DMS53 treated with DMSO at 0.1 percent for 48 hours (cell line): ENCODE measurements at regions not wholly inside any gene's neighbourhood (a gene's known extent, or its start where the extent isn't known, plus 50 kb on each side); places are given as distances from the start of the nearest gene placed in this dataset.
A peak's percentile ranks its signal among the peaks of the same experiment; 100 is the strongest.
"Not testable (repeated sequence)": the region's sequence is repeated elsewhere in the genome, so short reads cannot be mapped to it uniquely, and the experiment has no call there.

Experiments
- DNase-seq: peaks from one replicate; lab custom pipeline; 2025; ENCODE audit not compliant: unreplicated experiment; lab: John Stamatoyannopoulos, UW

DNA sequence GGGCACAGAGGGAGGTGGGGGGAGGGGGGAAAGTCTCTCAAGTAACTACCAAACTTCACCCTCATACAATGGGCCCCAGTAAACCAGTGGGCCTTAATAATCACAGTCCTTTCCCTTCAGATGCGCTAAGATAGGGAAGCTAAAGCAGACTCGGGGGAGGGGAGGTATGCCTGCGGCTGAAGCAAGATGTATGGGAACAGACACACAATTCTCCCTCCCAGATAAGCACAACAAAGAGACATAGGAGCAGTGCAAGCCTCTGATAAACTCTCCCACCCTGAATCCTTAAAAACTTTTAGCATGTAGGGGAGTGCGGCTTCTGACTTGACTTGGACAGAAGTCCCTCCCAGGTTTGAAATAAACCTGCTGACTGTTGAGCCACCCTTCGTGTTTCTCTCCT is 54.7 kb downstream of the PROP1 start:
- not testable (repeated sequence) for DNase-seq

DNA sequence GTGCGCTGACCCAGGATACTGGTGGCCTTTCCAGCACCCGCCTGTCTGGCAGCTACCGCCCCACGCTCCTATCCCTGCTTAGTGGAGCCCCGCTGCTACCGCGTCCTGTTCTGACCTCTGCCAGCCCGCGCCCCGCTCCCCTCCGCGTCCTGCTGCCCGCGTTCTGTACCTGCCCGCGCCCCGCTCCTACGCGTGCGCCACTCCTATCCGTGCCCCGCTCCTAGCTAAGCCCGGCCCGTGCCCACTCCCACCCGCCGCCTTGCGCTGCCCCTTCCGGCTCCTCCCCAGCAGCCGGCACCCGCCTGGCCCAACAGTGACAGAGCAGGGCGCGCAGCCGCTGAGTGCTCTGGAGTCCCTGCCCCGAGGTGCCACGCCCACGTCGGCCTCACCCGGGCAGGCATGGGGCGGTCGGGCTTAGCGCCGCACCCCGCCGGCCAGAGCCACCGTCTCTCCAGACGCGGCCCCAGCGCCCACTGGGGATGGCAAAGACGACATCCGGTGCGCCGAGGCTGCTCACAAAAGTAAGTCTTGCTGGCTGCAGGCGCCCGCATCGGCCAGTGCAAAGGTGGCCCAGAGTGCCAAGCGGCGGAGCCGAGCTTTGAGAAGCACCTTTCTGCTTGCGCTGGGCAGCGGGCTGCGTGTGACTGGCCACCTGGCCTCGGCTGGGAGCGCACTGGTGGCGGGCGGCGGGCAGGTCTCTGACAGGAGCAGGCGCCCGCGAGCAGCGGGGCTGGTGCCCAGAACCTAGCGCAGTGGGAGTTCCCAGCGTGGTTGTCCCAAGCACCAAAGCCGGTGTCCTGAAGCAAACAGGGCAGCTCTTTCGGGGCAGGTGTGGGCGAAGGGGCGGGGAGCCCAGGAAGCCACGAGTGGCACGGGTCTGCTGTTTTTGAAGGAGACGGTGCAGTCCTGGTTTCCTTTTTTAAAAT is 56.5 kb downstream of the PROP1 start:
- DNase-seq = peak; percentile 59

DNA sequence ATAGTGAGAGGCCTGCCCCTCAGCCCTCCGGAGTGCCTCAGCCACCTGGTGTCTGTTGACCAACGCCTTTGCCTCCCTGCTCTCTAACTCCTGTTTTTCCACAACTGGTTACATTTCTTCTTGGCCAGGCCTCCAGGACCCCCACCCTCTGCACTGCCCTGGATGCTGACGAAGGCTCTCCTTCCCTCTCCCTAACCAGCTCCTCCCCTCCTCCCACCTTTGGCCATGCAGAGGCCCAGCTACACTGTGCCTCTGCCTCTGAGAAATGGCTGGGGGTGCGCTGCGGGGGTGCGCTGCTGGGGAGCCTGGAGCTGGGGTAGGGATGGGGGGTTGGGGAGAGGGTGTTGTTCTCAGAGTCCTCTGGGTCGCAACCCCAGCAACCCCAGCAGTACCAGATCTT is 57.3 kb downstream of the PROP1 start:
- DNase-seq = not testable (repeated sequence)

DNA sequence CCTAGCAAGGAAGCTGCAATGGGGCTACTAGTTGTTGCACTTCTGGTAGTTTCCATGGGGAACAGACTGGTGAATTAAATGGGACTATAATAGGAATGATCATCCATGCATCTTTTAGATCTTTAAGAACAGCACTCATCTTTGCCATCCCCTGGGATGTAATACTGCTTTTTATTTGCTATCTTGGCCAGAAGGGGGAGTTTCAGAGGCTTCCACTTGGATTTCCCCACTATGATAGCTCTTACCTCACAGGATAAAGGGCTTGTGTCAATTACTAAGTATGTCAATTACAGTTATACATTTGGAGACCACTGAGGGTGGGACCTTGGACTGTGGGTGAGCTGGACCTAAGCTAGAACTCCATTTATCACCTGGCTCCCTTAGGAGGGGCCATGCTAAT is 61.8 kb downstream of the PROP1 start:
- not testable (repeated sequence) for DNase-seq

DNA sequence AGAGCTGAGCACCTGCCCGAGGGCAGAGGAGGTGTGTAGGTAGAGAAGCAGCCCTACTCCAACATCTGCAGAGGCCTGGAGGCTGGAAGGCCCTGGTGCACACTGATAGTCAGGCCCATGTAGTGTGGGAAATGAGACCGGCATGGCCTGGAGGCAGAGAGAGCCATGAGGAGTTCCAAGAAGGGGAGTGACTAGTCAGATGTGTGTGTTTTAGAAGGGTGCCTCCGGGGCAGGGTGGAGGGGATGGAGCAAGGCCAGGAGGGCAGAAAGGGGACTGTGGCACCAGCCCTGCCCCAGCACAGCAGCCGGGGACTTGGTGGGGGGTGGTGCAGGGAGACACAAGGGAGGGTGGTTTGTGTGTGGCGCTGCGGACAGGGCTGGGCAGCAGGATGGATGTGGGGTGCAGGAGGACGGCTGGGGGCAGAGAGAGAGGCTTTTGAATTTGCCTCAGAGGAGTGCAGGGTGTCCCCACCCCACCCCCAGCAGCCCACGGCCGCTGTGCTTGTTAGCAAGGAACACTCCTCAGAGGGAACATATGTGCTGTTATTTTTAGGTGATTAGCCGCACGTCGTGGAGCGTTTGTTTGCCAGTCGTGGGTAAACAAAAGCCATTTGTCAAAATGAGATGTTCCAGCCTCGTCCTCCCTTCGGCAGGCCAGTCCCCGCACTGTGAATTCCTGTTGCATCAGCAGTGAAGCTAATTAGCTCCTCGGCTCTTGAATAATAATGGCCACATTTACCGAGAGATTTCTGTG is 65.6 kb downstream of the PROP1 start:
- not testable (repeated sequence) for DNase-seq

DNA sequence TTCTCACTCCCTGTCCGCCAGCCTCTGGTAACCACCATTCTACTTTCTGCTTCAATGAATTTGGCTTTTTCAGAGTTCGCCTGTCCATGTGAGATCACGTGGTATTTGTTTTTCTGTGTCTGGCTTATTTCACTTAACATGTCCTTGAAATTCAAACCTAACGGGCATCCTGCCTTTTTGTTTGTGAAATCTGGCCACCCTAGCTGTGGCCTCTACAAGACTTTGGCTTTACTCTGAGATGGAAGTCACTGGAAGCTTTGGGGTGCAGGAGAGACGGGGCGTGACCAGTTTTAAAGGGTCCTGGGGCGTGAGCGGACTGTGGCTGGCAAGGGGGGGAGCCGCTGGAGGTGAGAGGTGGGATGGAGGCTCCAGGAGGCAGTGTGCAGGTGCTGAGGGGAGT is 66.4 kb downstream of the PROP1 start:
- DNase-seq = not testable (repeated sequence)

DNA sequence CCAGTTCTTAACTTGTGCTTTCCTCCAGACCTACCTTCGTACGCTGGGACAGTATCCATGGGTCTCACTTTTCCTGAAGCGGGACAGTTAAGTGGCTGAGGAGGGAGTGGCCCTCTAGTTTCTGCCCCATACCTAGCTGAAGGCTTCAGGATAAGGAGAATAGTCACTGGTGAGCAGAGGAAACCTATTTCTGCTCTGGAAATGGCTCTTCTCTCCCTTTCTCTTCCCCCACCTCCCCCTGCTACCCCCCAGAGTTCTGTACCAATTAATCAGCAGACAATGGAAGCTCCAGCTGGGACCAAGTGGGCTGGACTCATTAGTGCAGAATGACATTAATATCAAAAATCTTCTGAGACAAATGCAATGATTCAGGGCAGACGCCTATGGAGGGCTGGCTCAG is 68.5 kb downstream of the PROP1 start:
- DNase-seq = not testable (repeated sequence)

DNA sequence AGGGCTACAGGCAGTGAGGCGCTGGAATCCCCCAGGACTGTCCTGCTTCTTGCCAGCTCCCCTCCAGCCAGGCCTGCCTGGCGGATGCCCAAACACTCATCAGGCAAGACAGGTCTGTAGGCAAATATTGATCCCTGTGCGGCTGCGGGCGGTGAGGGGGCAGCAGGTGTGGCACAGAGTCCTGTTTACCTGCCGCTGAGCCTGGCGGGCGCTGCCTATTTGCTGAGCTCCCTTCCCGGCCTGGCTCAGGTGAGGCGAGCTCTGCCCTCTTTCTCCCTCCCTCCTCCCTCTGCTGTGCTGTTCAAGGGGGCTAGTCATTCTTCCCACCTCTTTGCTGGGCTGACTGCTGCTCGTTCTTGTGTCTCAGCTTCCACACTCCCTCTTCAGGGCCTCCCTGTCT is 71.5 kb downstream of the PROP1 start:
- DNase-seq = not testable (repeated sequence)

DNA sequence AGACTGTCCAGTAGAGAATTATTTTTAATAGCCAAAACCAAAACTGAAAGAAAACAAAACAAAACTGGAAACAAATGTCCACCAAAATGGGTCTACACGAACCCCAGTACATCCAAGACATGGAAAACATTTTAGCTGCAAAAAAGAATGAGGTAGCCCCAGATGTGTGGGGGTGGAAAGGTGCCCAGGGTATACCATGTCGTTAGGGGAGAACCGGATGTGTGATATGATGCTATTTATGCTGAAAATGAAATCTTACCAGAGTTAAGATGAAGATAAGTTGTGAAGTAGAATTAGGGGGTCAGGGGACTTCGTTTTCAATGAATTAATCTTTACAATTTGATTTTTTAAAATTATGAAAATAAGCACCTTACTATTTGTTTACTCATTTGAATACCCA is 72.2 kb downstream of the PROP1 start:
- not testable (repeated sequence) for DNase-seq

DNA sequence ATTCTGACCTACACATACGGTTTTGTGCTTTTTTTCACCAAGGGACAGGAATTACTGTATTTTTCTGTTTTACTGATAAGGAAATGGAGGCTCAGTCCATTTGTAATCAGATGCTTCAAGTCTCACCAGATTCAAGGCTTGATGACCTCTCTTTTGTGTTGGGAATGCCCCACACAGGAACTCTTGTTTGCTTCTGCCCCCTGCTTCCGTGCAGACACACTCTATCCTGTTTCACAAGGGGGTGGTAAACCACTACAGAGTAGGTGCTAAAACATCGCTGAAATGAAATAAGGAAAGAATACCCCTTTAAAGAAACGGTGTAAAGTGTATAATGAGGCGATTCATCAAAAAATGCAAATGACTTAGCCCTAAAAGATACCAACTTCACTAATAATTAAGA is 72.9 kb downstream of the PROP1 start:
- not testable (repeated sequence) for DNase-seq

DNA sequence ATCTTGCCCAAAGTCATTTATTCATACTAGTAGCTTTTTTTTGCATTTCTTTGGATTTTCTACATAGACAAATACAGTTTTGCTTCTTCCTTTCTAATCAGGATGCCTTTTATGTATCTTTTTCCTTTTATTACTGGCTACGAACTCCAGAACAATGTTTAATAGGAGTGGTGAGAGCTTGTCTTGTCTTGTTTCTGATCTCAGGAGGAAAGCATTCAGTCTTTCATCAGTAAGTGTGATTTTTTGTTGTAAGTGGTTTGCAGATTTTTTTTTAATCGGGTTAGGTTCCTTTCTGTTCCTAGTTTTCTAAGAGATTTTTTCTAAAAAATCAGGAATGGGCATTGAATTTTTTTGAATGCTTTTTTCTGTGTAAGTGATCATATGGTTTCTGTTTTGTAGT is 86.8 kb downstream of the PROP1 start:
- DNase-seq = not testable (repeated sequence)

DNA sequence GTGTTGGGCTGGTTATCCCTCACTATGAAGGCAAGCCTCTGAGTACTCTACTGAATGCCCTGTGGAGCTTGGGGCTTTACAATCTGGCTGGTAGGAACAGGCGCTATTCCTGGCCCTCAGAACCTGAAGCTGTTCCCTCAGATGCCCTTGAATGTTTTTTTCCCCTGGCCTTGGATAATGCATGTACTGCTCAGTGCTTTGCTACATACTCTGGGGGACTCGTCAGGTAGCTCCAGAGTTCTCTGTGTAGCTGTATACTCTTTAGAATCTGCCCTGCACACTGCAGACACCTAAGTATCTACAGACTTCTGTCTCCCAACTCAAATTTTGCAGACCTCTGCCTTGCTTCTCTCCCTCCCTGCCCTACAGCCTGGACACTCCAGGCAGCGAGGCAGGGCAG is 93.2 kb downstream of the PROP1 start:
- not testable (repeated sequence) for DNase-seq

DNA sequence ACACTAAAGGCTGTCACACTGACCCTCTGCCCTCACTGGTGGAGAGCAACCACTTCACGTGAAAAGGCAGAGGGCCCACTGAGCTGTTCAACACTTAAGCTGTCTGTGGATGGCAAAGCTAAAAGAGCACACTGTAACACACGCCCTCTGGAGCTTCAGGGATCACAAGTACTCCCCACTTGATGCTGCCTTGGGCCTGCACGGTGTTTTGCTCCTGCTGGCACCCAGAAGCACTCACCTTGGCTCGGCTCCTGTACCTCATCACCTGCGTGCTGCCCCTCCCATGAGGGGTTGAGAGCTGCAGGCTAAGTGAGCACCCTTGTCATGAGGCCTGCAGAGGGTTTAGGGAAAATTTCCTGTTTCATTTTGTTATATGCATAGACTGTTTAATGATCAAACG is 96.0 kb downstream of the PROP1 start:
- DNase-seq = not testable (repeated sequence)

DNA sequence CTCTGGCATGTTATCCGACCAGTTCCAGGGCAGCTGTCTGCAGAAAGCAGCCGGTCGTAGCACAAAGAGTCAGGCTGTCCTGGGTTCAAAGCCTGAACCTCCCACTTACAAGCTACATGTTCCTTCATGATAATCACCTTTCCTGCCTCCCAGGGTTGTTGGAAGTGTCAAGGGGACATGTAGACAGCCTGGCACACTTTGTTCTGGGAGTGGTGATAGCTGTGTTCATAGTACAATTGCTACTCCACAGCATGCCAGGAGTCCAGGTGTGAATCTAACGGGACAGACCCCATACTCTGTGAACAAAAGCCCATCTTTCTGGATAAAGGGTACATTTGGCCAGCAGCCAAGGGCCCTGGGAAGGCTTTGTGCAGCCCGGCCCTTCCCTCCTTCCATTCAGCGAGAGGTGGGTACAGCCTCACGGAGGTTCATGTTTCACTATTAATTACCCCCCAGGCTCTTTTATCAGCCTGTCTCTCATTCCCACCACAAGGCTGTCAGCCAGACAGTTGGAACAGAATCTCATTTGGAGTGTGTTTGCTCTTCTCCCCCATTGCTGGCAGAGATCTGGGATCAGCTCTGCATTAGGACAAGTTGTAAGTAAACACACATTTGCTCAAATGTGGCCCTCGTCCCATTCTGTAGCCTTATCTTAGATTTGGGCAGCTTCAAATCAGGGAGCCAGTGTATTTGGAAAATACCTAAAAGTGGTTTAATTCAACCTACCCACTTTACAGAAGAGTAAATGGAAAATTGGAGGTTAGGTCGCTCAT is 101.2 kb downstream of the PROP1 start:
- not testable (repeated sequence) for DNase-seq

DNA sequence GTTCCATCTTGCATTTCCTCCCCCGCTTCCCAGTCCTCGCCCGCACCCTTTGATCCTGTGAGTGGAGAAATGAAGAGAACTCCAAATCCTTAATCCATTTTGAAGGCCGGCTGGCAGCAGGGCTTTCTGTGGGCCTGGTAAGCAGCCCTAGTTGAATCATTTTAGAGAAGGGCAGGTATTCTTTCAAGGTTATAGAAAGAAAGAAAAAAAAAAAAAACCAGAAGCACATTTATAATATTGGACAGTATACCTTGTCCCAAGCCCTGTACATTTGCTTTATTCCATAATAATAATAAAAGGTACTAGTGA is 103.7 kb downstream of the PROP1 start:
- not testable (repeated sequence) for DNase-seq

DNA sequence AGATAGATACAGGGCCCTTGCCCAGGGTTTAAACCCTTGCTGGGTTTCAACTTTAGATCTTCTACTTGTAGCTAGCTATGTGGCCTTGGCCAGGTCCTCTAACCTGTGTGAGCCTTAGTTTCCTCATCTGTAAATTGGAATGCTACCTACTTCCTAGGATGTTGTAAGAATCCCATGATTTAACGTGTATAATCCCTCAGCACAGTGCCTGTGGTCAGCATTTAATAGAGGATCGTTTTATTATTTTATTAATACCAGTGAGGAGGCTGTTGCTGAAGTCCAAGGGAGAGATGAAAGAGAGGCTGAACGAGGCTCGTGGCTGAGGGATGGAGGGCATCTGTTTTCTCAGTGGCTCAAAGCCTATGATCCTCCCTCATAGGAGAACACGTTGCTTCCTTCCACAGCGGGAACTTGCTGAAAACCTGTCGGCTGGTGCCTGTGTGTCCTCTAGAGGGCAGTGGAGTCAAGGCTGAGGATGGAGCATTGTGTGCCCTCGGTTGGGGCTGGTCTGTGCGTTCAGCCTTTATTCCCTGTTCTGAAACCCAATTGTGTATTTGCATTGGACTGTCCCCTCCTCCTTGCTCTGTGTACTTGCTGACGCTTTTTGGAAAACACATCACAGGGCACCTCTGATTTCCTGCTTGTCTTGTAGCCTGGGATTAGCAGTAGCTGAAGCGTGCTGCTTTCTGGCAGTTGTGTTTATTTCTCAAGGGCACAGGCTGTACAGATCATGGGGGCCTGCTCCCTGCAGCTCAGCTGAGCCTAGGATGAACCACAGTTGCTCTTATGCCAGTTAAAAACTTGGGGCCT is 104.3 kb downstream of the PROP1 start:
- not testable (repeated sequence) for DNase-seq

DNA sequence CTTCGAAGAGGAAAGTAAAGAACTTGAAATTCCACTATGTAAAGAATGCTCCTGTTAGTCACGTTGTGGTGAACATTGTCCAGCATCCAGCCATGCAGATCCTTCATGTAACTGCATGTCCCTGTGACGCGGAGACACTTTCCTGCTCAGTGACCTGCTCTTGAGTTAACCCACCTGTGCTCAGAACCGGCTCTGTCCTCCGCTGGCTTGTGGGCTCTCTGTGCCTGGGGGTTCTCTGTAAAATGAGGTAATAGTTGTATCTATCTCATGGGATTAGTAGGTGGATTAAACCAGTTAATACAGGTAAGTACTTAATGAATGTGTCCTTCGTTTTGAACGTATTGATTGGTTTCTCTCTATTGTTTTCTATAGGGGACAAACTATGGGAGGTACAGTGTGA is 100.6 kb upstream of the FAM153A start:
- DNase-seq = not testable (repeated sequence)

DNA sequence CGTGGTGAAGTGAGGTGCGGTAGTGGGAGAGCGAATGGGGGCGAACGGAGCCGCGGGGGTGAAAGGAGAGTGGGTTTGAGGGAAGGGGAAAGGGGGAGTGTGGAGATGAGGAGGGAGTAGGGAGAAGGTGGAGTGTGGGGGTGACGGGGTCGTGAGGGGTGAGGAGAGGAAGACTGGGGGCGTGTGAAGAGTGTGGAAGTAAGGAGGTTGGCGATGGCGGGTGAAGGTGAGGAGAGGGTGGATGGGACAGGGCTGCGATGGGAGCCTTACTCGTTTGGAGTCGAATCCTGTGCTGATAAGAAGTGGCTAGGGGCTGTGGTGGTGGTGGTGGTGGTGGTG is 93.2 kb upstream of the FAM153A start:
- not testable (repeated sequence) for DNase-seq

DNA sequence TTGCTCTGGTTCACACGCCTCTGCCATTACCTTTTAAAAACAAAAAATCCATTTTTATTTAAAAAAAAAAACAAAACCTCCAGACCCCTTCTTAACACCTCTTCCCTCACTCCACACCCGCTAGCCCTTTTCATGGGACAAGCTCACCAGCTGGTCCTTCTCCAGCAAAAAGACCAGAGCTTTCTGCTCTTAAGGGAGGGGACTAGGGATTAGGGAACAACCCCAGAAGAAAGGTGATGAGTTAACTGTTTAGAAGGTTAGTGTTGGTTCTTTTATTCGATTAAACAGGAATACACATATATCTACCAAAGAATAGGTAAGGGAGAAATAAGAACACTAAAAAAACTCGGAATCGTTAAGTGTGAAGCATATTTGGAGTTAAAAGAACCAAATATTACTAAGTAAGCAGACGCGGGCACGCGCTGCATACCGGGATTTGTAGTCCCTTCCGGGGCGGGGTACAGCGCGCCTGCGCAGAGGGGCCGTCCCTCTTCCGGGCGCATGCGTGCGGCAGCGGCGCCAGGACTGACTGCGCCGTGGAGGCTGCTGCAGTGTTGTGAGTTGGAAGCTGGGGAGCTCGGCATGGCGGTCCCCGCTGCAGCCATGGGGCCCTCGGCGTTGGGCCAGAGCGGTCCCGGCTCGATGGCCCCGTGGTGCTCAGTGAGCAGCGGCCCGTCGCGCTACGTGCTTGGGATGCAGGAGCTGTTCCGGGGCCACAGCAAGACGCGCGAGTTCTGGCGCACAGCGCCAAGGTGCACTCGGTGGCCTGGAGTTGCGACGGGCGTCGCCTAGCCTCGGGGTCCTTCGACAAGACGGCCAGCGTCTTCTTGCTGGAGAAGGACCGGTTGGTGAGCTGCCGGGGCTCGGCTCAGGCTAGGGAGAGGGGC is 92.6 kb upstream of the FAM153A start:
- not testable (repeated sequence) for DNase-seq
